Right renal pelvis (tissue), 4 donors: ENCODE measurements at regions not wholly inside any gene's neighbourhood (a gene's known extent, or its start where the extent isn't known, plus 50 kb on each side); places are given as distances from the start of the nearest gene placed in this dataset.
"Not testable (repeated sequence)": the region's sequence is repeated elsewhere in the genome, so short reads cannot be mapped to it uniquely, and the experiment has no call there.

ENCODE experiments used
- DNase-seq, 4 donors: peaks; one replicate each; pipeline ENCODE4 v3.0.0-alpha.2; 2013; ENCODE audit warnings: low read depth in 4 of 4, low spot score in 3 of 4, missing footprints in 1 of 4

DNA sequence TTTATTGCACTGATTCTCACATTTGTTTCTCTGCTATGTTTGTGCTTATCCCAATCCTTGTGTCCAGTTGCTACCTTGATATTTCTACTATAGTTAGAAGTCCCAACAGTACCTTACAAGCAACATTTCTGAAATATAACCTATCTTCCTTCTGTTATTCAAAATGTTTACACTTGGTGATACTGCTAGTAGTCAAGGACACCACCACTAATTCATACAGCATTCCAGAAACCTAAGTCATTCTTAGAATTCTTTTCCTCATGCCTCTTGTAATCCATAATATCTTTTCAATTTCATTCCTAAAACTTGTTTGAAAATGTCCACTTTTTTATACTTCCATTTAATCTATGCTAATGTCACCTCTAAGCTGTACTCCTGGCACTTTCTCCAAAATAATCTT is 2132.1 kb downstream of the NCAM2 start:
- DNase-seq = no peak

- DNase-seq = no peak
Observed at GRCh38 chr21:23131177-23131576, 2133.0 kb downstream of the NCAM2 start.

DNA sequence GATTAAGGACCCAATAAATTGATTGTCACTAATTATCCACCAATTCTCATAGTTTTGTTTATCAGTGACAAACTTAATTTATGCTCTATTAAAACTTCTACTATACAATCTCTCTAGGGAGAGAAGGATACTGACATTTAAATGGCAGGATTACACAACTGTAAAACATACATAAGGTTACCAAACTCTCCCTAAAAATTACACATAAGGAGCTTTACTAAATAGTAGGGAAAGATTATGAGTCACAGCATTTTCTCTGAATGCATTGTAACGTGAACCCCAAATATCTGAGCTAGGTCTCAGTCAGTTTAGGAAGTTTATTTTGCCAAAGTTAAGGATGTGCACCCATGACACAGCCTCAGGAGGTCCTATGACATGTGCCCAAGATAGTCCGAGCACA is 2140.6 kb downstream of the NCAM2 start:
- no peak for DNase-seq

- no peak for DNase-seq
Observed at GRCh38 chr21:23152130-23152529, 2153.9 kb downstream of the NCAM2 start.

GRCh38 chr21:23153842-23154241 is 2155.6 kb downstream of the NCAM2 start:
- not testable (repeated sequence) for DNase-seq

- no peak for DNase-seq
Observed at GRCh38 chr21:23155281-23155680, 2157.1 kb downstream of the NCAM2 start.

DNA sequence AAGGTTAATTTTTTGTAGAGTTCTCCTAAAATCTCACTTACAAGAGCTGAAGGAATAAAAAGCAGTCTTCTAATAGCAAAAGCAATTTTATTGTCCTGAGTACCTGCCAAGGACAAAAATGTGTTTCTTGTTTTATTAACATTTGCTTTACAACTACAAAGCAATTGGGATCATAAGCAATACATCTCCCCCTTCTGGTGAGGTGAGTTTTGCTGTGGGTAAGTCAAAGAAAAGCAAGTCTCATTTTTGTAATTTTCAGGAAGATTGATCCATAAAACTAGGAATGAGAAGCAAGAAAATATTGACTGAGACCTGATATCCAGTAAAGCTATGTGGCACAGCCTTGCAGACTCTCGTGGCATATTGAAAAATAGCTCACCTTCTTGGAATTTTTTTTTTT is 2162.7 kb downstream of the NCAM2 start:
- no peak for DNase-seq

- DNase-seq = no peak
Observed at GRCh38 chr21:23162198-23162946, 2164.2 kb downstream of the NCAM2 start.
